HepG2 (cell line): ENCODE measurements at regions not wholly inside any gene's neighbourhood (a gene's known extent, or its start where the extent isn't known, plus 50 kb on each side); places are given as distances from the start of the nearest gene placed in this dataset.

Experiments
- ATAC-seq: fragments of 200-7000 bp; cut with Tn5 transposase; 3 replicates; pipeline ENCODE4 v1.9.1; 2020; ENCODE audit warnings: mild to moderate bottlenecking, moderate library complexity
- BruUV-seq: library from RNA; stranded (reverse); fragments of 400-500 nt; replicated peaks from 2 replicates; lab custom pipeline; 2021; lab: Mats Ljungman, UMichigan
- CTCF ChIA-PET: fragments of 300-600 bp; formaldehyde crosslinking; extraction: SDS; loops from one replicate; lab custom pipeline; 2021; ENCODE audit warnings: low total read pairs, inconsistent platforms, low intra/inter-chr PET ratio; lab: Yijun Ruan, JAX
- POLR2A ChIA-PET: fragments of 350-600 bp; sonication (Branson Sonifier 250); formaldehyde crosslinking; loops from one replicate; lab custom pipeline; 2020; ENCODE audit warnings: antibody characterized with exemption, inconsistent platforms; lab: Yijun Ruan, JAX
- DNase-seq: peaks from one replicate; pipeline ENCODE4 v3.0.0-alpha.2; 2015; ENCODE audit warnings: low spot score
- FAIRE-seq: peaks from 3 replicates; lab custom pipeline; 2011; peaks lifted over from hg19 to GRCh38; lab: Jason Lieb, UNC
- H2AFZ ChIP-seq: one replicate; pipeline ENCODE4 v1.6.1; 2011; ENCODE audit warnings: low read length, inconsistent platforms
- H3K27ac ChIP-seq: fragments of 300-600 bp; 3 replicates; pipeline ENCODE4 v1.8.0; 2011; ENCODE audit warnings: mixed run types, mild to moderate bottlenecking, mixed read lengths, low read length, inconsistent platforms; ENCODE audit not compliant: insufficient read depth; ENCODE audit errors: extremely low read length
- H3K27me3 ChIP-seq, 2 experiments: fragments of 200-600 bp in 1 of 2; 2 replicates in 1 of 2; 3 replicates in 1 of 2; pipeline versions ENCODE4 v1.6.0 to v1.8.0; 2011; ENCODE audit warnings: low read length in 2 of 2, mild to moderate bottlenecking in 2 of 2, moderate library complexity in 2 of 2, inconsistent platforms in 1 of 2; ENCODE audit not compliant: insufficient read depth in 2 of 2, control insufficient read depth in 1 of 2
- H3K36me3 ChIP-seq, 2 experiments: fragments of 200-600 bp in 1 of 2; replicated peaks in 1 of 2; 2 replicates in 1 of 2; 3 replicates in 1 of 2; pipeline versions ENCODE4 v1.5.1 to v1.8.0; 2011; ENCODE audit warnings: low read length in 2 of 2, inconsistent platforms in 1 of 2; ENCODE audit not compliant: insufficient read depth in 2 of 2, control insufficient read depth in 1 of 2
- H3K4me1 ChIP-seq: 2 replicates; pipeline ENCODE4 v1.5.1; 2012; ENCODE audit warnings: low read length, inconsistent platforms; ENCODE audit not compliant: insufficient read depth
- H3K4me2 ChIP-seq: 2 replicates; pipeline ENCODE4 v1.6.0; 2011; ENCODE audit warnings: low read depth, low read length, inconsistent platforms
- H3K4me3 ChIP-seq, 3 experiments: fragments of 200-600 bp in 1 of 3; sonication (generic), shearing (Covaris generic) in 1 of 3; replicated peaks in 1 of 3; 2 replicates each; pipeline ENCODE4 v1.5.1; 2011 to 2016; ENCODE audit warnings: low read length in 3 of 3, inconsistent platforms in 2 of 3, low read depth in 2 of 3, mild to moderate bottlenecking in 2 of 3, control low read depth in 1 of 3, mixed read lengths in 1 of 3; ENCODE audit not compliant: insufficient read depth in 1 of 3
- H3K79me2 ChIP-seq: one replicate; pipeline ENCODE4 v1.6.1; 2011; ENCODE audit warnings: low read length, inconsistent platforms; ENCODE audit not compliant: insufficient read depth
- H3K9ac ChIP-seq: 2 replicates; pipeline ENCODE4 v1.6.0; 2011; ENCODE audit warnings: mild to moderate bottlenecking, low read depth, low read length, inconsistent platforms; ENCODE audit not compliant: insufficient read depth
- H3K9me3 ChIP-seq: 2 replicates; pipeline ENCODE4 v1.5.1; 2012; ENCODE audit warnings: mild to moderate bottlenecking, low read length
- H4K20me1 ChIP-seq: 2 replicates; pipeline ENCODE4 v1.6.0; 2011; ENCODE audit warnings: inconsistent platforms, mild to moderate bottlenecking, low read length, moderate library complexity; ENCODE audit not compliant: insufficient read depth
- CENPT ChIP-seq: sonication (generic); formaldehyde crosslinking; IDR thresholded peaks from 2 replicates; pipeline ENCODE4 v1.8.0; 2022; ENCODE audit warnings: low read depth, mild to moderate bottlenecking, moderate library complexity, missing genetic modification reagents
- CHD2 ChIP-seq: IDR thresholded peaks from 2 replicates; pipeline ENCODE4 v1.6.1; 2011; ENCODE audit warnings: low read depth, low read length, improper control_type of control experiment
- GRHL1 ChIP-seq: sonication (generic); formaldehyde crosslinking; conservative IDR thresholded peaks from 2 replicates; pipeline ENCODE4 v1.8.0; 2022; ENCODE audit warnings: missing genetic modification reagents
- HNF1B ChIP-seq: sonication (generic); formaldehyde crosslinking; IDR thresholded peaks from 2 replicates; pipeline ENCODE4 v1.5.1; 2020; ENCODE audit warnings: mild to moderate bottlenecking, moderate library complexity, missing genetic modification reagents
- MBD4 ChIP-seq: IDR thresholded peaks from 2 replicates; pipeline ENCODE4 v1.6.1; 2012; ENCODE audit warnings: low read length, inconsistent platforms, borderline replicate concordance
- NFRKB ChIP-seq: fragments of 450-650 bp; IDR thresholded peaks from 2 replicates; pipeline ENCODE4 v1.6.1; 2017
- RXRB ChIP-seq: IDR thresholded peaks from 2 replicates; pipeline ENCODE4 v1.6.1; 2016; ENCODE audit warnings: borderline replicate concordance, missing genetic modification reagents, missing compliant biosample characterization
- SAFB2 ChIP-seq: sonication (generic); formaldehyde crosslinking; IDR thresholded peaks from 2 replicates; pipeline ENCODE4 v1.5.1; 2020; ENCODE audit warnings: missing genetic modification reagents, low read depth, mild to moderate bottlenecking, borderline replicate concordance
- SOX13 ChIP-seq, 3 experiments: fragments of 450-650 bp in 1 of 3; sonication (generic) in 1 of 3; formaldehyde crosslinking in 1 of 3; IDR thresholded peaks in 2 of 3; conservative IDR thresholded peaks in 1 of 3; 2 replicates each; pipeline versions ENCODE4 v1.5.0 to v1.6.1; 2016 to 2020; ENCODE audit warnings: antibody characterized with exemption in 1 of 3, mild to moderate bottlenecking in 1 of 3, missing compliant biosample characterization in 1 of 3, missing genetic modification reagents in 1 of 3, moderate library complexity in 1 of 3
- SP140L ChIP-seq: sonication (generic); formaldehyde crosslinking; IDR thresholded peaks from 2 replicates; pipeline ENCODE4 v1.4.0; 2020; ENCODE audit warnings: missing genetic modification reagents, borderline replicate concordance
- TFDP1 ChIP-seq: IDR thresholded peaks from 2 replicates; pipeline ENCODE4 v1.6.1; 2016; ENCODE audit warnings: missing compliant biosample characterization, missing genetic modification reagents, borderline replicate concordance
- ZFP1 ChIP-seq: IDR thresholded peaks from 2 replicates; pipeline ENCODE4 v1.6.1; 2016
- ZFYVE20 ChIP-seq: sonication (generic); formaldehyde crosslinking; IDR thresholded peaks from 2 replicates; pipeline ENCODE4 v1.8.0; 2023; ENCODE audit warnings: low read depth, mild to moderate bottlenecking, moderate library complexity, missing genetic modification reagents, borderline replicate concordance
- ZNF431 ChIP-seq: sonication (generic); formaldehyde crosslinking; IDR thresholded peaks from 2 replicates; pipeline ENCODE4 v1.9.0; 2022; ENCODE audit warnings: missing genetic modification reagents, low read depth, mild to moderate bottlenecking, borderline replicate concordance
- ZNF558 ChIP-seq: sonication (generic); formaldehyde crosslinking; IDR thresholded peaks from 2 replicates; pipeline ENCODE4 v1.9.0; 2022; ENCODE audit warnings: mild to moderate bottlenecking, missing genetic modification reagents, borderline replicate concordance
- ZNF614 ChIP-seq: IDR thresholded peaks from 2 replicates; pipeline ENCODE4 v1.6.1; 2018; ENCODE audit warnings: missing biosample characterization, missing genetic modification reagents, inconsistent platforms, borderline replicate concordance
- ZNF639 ChIP-seq: conservative IDR thresholded peaks from 2 replicates; pipeline ENCODE4 v1.6.1; 2018; ENCODE audit warnings: missing genetic modification reagents
- WGBS: methylation state at CpG from one replicate; pipeline ENCODE4 v1.1.6; 2017; ENCODE audit warnings: low lambda C conversion rate; 5-methylcytosine and 5-hydroxymethylcytosine counted together
- in situ Hi-C: cut with HindIII; loops from 2 replicates; pipeline ENCODE4 v1.10.0; 2017; ENCODE audit warnings: low pct_unique_long_range_greater_than_20kb; ENCODE audit not compliant: extremely low pct_ligation_motif_present
- intact Hi-C: fragments of 100-400 bp; cut with micrococcal nuclease; formaldehyde crosslinking; loops from one replicate; pipeline ENCODE4 v1.10.0; 2022; ENCODE audit not compliant: unreplicated experiment

- TF ChIP-seq HNF1B: no peak
- TF ChIP-seq SP140L (CRISPR knock-in tag): no peak
- TF ChIP-seq NFRKB: no peak
- TF ChIP-seq ZNF431: no peak
- TF ChIP-seq MBD4: no peak
- no peak for TF ChIP-seq CHD2
- no peak for TF ChIP-seq ZFYVE20 (CRISPR knock-in tag)
- TF ChIP-seq SOX13 (IDR thresholded peaks at IDR 0.05): no peak
- no peak for TF ChIP-seq SOX13 (CRISPR knock-in tag; conservative IDR thresholded peaks at IDR 0.05 in 1 of 2, IDR thresholded peaks at IDR 0.05 in 1 of 2)
- no peak for TF ChIP-seq TFDP1 (CRISPR knock-in tag)
- TF ChIP-seq, all 625 proteins: peak for 0
Observed at GRCh38 chr2:16747257-16747656, 81.6 kb upstream of the CYRIA start (continued).

GRCh38 chr2:16746833-16747232 lies 81.2 kb upstream of the CYRIA start:
- in situ Hi-C loops (no loop called here), intact Hi-C loops (no loop called here)
- Histone ChIP-seq H3K27ac (no peak overlapping the region), H3K27me3 (no peaks in the 10 kb centered on the region; a peak in 1 of 5 replicates), H3K9ac (no peak overlapping the region), H3K4me3 (no peak overlapping the region), H3K79me2 (no peaks in the 10 kb centered on the region), H3K4me2 (no peak overlapping the region), H3K4me1 (no peaks in the 10 kb centered on the region), H3K36me3 (no peaks in the 10 kb centered on the region), H3K9me3 (no peaks in the 10 kb centered on the region), H2AFZ (no peak overlapping the region), H4K20me1 (no peaks in the 10 kb centered on the region)
- ChIA-PET CTCF (no interaction called here), POLR2A (no interaction called here)
- ATAC-seq (no peak), DNase-seq (no peak), FAIRE-seq (no peak)
- 34% methylated on average over 3 of the region's 3 CpGs for WGBS
- no TSS peak for BruUV-seq
- TF ChIP-seq ZNF639 (CRISPR knock-in tag): no peak
- no peak for TF ChIP-seq SAFB2 (CRISPR knock-in tag)
- TF ChIP-seq ZFP1 (CRISPR knock-in tag): no peak
- no peak for TF ChIP-seq CENPT (CRISPR knock-in tag)
- TF ChIP-seq RXRB (CRISPR knock-in tag): no peak
- no peak for TF ChIP-seq GRHL1
- no peak for TF ChIP-seq ZNF558 (CRISPR knock-in tag)
- TF ChIP-seq ZNF614: no peak
